D721Med (cell line): ENCODE measurements at regions not wholly inside any gene's neighbourhood (a gene's known extent, or its start where the extent isn't known, plus 50 kb on each side); places are given as distances from the start of the nearest gene placed in this dataset.

Source experiments
- DNase-seq: peaks from one replicate; pipeline ENCODE4 v3.0.0; 2011; ENCODE audit warnings: low spot score; ENCODE audit not compliant: insufficient read length
- FAIRE-seq: peaks from 2 replicates; lab custom pipeline; 2011; peaks lifted over from hg19 to GRCh38; lab: Jason Lieb, UNC
- CTCF ChIP-seq: IDR thresholded peaks from 2 replicates; pipeline ENCODE4 v1.5.1; 2012; ENCODE audit warnings: mild to moderate bottlenecking, control low read depth; ENCODE audit not compliant: insufficient read depth; ENCODE audit errors: missing control alignments

- no peak for FAIRE-seq
- no peak for DNase-seq
- TF ChIP-seq CTCF: no peak
Observed at GRCh38 chr4:152200511-152201333, 335.2 kb downstream of the FBXW7 start.

GRCh38 chr4:152197211-152197610 is 338.7 kb downstream of the FBXW7 start:
- DNase-seq (no peak), FAIRE-seq (no peak)
- no peak for TF ChIP-seq CTCF

- no peak for DNase-seq
- no peak for TF ChIP-seq CTCF
- no peak for FAIRE-seq
Observed at GRCh38 chr4:152195888-152196287, 340.0 kb downstream of the FBXW7 start.

GRCh38 chr4:152193059-152193458 is 342.8 kb downstream of the FBXW7 start:
- DNase-seq: no peak
- FAIRE-seq: no peak

GRCh38 chr4:152190907-152191306 is 345.0 kb downstream of the FBXW7 start:
- no peak for TF ChIP-seq CTCF
- FAIRE-seq (no peak), DNase-seq (no peak)

More at GRCh38 chr4:152193059-152193458, 342.8 kb downstream of the FBXW7 start:
- no peak for TF ChIP-seq CTCF

GRCh38 chr4:152189451-152190179 is 346.3 kb downstream of the FBXW7 start:
- no peak for DNase-seq
- FAIRE-seq: no peak

More at GRCh38 chr4:152189451-152190179, 346.3 kb downstream of the FBXW7 start:
- no peak for TF ChIP-seq CTCF
